A172 (cell line): ENCODE measurements at regions not wholly inside any gene's neighbourhood (a gene's known extent, or its start where the extent isn't known, plus 50 kb on each side); places are given as distances from the start of the nearest gene placed in this dataset.

Experiments
- DNase-seq: peaks from one replicate; pipeline ENCODE4 v3.0.0-alpha.2; 2015; ENCODE audit warnings: low spot score

GRCh38 chr10:69684020-69684980 lies 54.3 kb downstream of the FAM241B start:
- DNase-seq: no peak

GRCh38 chr10:69684981-69685353 lies 54.9 kb downstream of the FAM241B start:
- no peak for DNase-seq

GRCh38 chr10:69685426-69685801 lies 55.4 kb downstream of the FAM241B start:
- no peak for DNase-seq

GRCh38 chr10:69685802-69686585 lies 55.9 kb downstream of the FAM241B start:
- no peak for DNase-seq

GRCh38 chr10:69686866-69687265 lies 56.8 kb downstream of the FAM241B start:
- no peak for DNase-seq

- DNase-seq: no peak
Measured at GRCh38 chr10:69687426-69687825, 57.4 kb downstream of the FAM241B start.

- DNase-seq: no peak
Measured at GRCh38 chr10:69692267-69692666, 62.2 kb downstream of the FAM241B start.

GRCh38 chr10:69692891-69693290 lies 62.8 kb downstream of the FAM241B start:
- no peak for DNase-seq

GRCh38 chr10:69693886-69694285 lies 63.8 kb downstream of the FAM241B start:
- no peak for DNase-seq

GRCh38 chr10:69696073-69696731 lies 66.2 kb downstream of the FAM241B start:
- peak; percentile 85 for DNase-seq

GRCh38 chr10:69697006-69697405 lies 67.0 kb downstream of the FAM241B start:
- DNase-seq: no peak

- no peak for DNase-seq
Measured at GRCh38 chr10:69703256-69703655, 73.2 kb downstream of the FAM241B start.

GRCh38 chr10:69703766-69704630 lies 74.0 kb downstream of the FAM241B start:
- DNase-seq: peak; percentile 60

GRCh38 chr10:69709366-69709941 lies 79.4 kb downstream of the FAM241B start:
- no peak for DNase-seq

- DNase-seq: no peak
Measured at GRCh38 chr10:69710008-69710888, 80.2 kb downstream of the FAM241B start.

- DNase-seq: no peak
Measured at GRCh38 chr10:69712342-69712741, 82.3 kb downstream of the FAM241B start.

GRCh38 chr10:69714572-69714971 lies 84.5 kb downstream of the FAM241B start:
- no peak for DNase-seq

GRCh38 chr10:69715156-69715898 lies 85.3 kb downstream of the FAM241B start:
- peak; percentile 10 for DNase-seq

- no peak for DNase-seq
Measured at GRCh38 chr10:69715899-69716606, 85.7 kb upstream of the COL13A1 start.
